Hepatocyte (in vitro differentiated cells): ENCODE measurements at regions not wholly inside any gene's neighbourhood (a gene's known extent, or its start where the extent isn't known, plus 50 kb on each side); places are given as distances from the start of the nearest gene placed in this dataset.
A peak's percentile ranks its signal among the peaks of the same experiment; 100 is the strongest.
"Not testable (repeated sequence)": the region's sequence is repeated elsewhere in the genome, so short reads cannot be mapped to it uniquely, and the experiment has no call there.

Experiments
- DNase-seq: peaks from one replicate; pipeline ENCODE4 v3.0.0-alpha.2; 2016; ENCODE audit warnings: low spot score
- H2AFZ ChIP-seq: fragments of 200-600 bp; sonication (generic); 2 replicates; pipeline ENCODE4 v1.6.0; 2016; ENCODE audit warnings: antibody characterized with exemption, mild to moderate bottlenecking
- H3K27ac ChIP-seq: fragments of 200-600 bp; sonication (generic); 2 replicates; pipeline ENCODE4 v1.5.1; 2016; ENCODE audit warnings: mild to moderate bottlenecking
- H3K27me3 ChIP-seq: fragments of 200-600 bp; sonication (generic); 2 replicates; pipeline ENCODE4 v1.6.1; 2016
- H3K36me3 ChIP-seq: fragments of 200-600 bp; sonication (generic); replicated peaks from 2 replicates; pipeline ENCODE4 v1.5.1; 2016; ENCODE audit warnings: low read depth; ENCODE audit not compliant: insufficient read depth
- H3K4me1 ChIP-seq: fragments of 200-600 bp; sonication (generic); 2 replicates; pipeline ENCODE4 v1.5.1; 2016; ENCODE audit warnings: mild to moderate bottlenecking, moderate library complexity; ENCODE audit not compliant: insufficient read depth
- H3K4me2 ChIP-seq: fragments of 200-600 bp; sonication (generic); 2 replicates; pipeline ENCODE4 v1.6.0; 2016
- H3K4me3 ChIP-seq: fragments of 200-600 bp; sonication (generic); 2 replicates; pipeline ENCODE4 v1.5.1; 2016; ENCODE audit warnings: mild to moderate bottlenecking
- H3K79me2 ChIP-seq: fragments of 200-600 bp; sonication (generic); 2 replicates; pipeline ENCODE4 v1.6.0; 2017; ENCODE audit warnings: mild to moderate bottlenecking
- H3K9me2 ChIP-seq: fragments of 200-600 bp; sonication (generic); replicated peaks from 2 replicates; pipeline ENCODE4 v1.6.0; 2017; ENCODE audit warnings: mild to moderate bottlenecking; ENCODE audit not compliant: insufficient read depth
- H3K9me3 ChIP-seq: fragments of 200-600 bp; sonication (generic); 2 replicates; pipeline ENCODE4 v1.5.1; 2016; ENCODE audit warnings: low read depth, mild to moderate bottlenecking
- H4K20me1 ChIP-seq: fragments of 200-600 bp; sonication (generic); 2 replicates; pipeline ENCODE4 v1.6.0; 2016; ENCODE audit warnings: mild to moderate bottlenecking; ENCODE audit not compliant: insufficient read depth, poor library complexity, severe bottlenecking
- EZH2 ChIP-seq: fragments of 200-600 bp; sonication (generic); IDR thresholded peaks from 2 replicates; pipeline ENCODE4 v1.6.1; 2016; ENCODE audit warnings: antibody characterized with exemption, mild to moderate bottlenecking, borderline replicate concordance
- EZH2phosphoT487 ChIP-seq: fragments of 200-600 bp; sonication (generic); IDR thresholded peaks from one replicate; pipeline ENCODE4 v1.6.1; 2018; ENCODE audit warnings: antibody characterized with exemption, mild to moderate bottlenecking, low read depth, moderate library complexity; ENCODE audit not compliant: unreplicated experiment, severe bottlenecking
- WGBS: methylation state at CpG from one replicate; pipeline ENCODE4 v1.1.6; 2016; ENCODE audit warnings: low lambda C conversion rate; ENCODE audit errors: missing lambda C conversion rate; 5-methylcytosine and 5-hydroxymethylcytosine counted together
- TF ChIP-seq, protein P1 (sequence below): fragments of 200-600 bp; sonication (generic); IDR thresholded peaks from 2 replicates; pipeline ENCODE4 v1.5.1; 2016; ENCODE audit warnings: antibody characterized with exemption, mild to moderate bottlenecking; ENCODE audit not compliant: poor library complexity

DNA sequence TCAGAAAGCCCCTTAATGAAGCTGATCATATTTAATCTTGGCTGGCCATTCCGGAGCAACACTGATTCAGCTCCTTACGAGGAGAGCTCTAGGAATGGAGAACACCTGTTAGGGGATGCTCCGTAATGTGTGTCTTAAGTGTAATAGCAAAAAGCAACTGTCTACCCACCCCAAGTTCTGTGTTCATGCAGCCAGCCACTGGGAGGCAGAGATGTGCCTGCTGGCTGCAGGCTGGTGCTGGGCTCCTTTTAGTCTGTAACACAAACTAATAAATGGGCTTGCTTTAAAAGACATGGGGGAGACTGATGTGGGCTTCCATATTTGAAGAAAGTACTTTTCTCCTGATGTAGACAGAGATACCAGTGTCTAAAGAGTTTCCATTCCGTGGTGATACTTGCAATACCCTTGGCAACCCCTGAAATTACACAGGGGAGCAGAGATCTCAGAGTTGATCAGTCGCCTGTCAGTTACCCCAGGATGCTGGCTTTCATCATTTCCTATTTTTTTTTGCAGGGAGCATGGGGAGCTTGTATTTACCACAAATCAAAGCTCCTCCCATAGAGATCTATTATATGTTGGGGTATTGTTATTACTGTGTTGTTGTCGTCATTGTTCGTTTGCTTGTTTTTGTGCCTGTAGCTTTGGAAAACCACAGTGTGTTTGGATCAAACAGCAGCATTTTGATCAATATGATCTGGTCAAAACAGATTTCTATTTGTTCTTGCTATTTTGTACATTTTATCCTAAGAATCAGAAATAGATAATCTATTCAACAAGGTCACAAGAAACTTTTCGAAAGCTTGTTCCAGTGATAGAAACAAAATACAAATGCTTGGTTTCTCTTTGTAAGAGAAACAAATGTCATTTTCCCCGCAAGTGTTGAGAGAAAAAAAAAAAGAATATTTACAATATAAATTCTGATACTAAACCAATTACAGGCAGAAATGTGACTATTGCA, 65.8 kb downstream of the MTX3 start:
- Histone ChIP-seq H3K9me2 (no peaks in the 10 kb centered on the region), H4K20me1 (no peaks in the 10 kb centered on the region), H3K36me3 (no peaks in the 10 kb centered on the region), H3K79me2 (no peaks in the 10 kb centered on the region), H3K9me3 (no peaks in the 10 kb centered on the region), H3K4me3 (no peak overlapping the region), H2AFZ (no peak overlapping the region), H3K27me3 (peaks cover 3% of the 10 kb centered on the region), H3K4me2 (no peak overlapping the region), H3K27ac (no peak overlapping the region), H3K4me1 (no peaks in the 10 kb centered on the region)
- TF ChIP-seq EZH2: no peak
- TF ChIP-seq, protein P1, sequence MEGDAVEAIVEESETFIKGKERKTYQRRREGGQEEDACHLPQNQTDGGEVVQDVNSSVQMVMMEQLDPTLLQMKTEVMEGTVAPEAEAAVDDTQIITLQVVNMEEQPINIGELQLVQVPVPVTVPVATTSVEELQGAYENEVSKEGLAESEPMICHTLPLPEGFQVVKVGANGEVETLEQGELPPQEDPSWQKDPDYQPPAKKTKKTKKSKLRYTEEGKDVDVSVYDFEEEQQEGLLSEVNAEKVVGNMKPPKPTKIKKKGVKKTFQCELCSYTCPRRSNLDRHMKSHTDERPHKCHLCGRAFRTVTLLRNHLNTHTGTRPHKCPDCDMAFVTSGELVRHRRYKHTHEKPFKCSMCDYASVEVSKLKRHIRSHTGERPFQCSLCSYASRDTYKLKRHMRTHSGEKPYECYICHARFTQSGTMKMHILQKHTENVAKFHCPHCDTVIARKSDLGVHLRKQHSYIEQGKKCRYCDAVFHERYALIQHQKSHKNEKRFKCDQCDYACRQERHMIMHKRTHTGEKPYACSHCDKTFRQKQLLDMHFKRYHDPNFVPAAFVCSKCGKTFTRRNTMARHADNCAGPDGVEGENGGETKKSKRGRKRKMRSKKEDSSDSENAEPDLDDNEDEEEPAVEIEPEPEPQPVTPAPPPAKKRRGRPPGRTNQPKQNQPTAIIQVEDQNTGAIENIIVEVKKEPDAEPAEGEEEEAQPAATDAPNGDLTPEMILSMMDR: peak; percentile 14
- 80% methylated on average over 9 of the region's 9 CpGs for WGBS
- DNase-seq: no peak

DNA sequence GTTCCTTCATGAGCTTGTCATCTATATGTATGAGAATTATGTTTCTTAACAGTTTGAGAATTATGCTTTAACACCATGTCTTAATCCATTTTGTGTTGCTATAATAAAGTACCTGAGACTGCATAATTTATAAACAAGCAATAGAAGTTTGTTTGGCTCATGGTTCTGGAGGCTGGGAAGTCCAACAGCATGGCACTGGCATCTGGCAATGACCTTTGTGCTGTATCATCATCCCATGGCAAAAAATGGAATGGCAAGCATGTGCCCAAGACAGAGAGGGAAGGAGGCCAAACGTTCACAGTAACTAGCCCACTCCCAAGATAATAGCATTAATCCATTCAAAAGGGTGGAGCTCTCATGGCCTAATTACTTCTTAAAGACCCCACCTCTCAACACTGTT, 67.6 kb downstream of the MTX3 start:
- H3K9me2 ChIP-seq: no peaks in the 10 kb centered on the region
- no peak overlapping the region for H3K4me3 ChIP-seq
- 47% methylated on average over 1 of the region's 1 CpG for WGBS
- no peak overlapping the region for H3K27ac ChIP-seq
- H2AFZ ChIP-seq: no peak overlapping the region
- H3K36me3 ChIP-seq: no peaks in the 10 kb centered on the region
- peaks cover 3% of the 10 kb centered on the region for H3K27me3 ChIP-seq
- H3K4me1 ChIP-seq: no peaks in the 10 kb centered on the region
- no peaks in the 10 kb centered on the region for H3K9me3 ChIP-seq
- no peaks in the 10 kb centered on the region for H4K20me1 ChIP-seq
- no peak for DNase-seq
- no peaks in the 10 kb centered on the region for H3K79me2 ChIP-seq
- H3K4me2 ChIP-seq: no peak overlapping the region
- TF ChIP-seq, protein P1: no peak
- no peak for TF ChIP-seq EZH2phosphoT487
- TF ChIP-seq EZH2: no peak

DNA sequence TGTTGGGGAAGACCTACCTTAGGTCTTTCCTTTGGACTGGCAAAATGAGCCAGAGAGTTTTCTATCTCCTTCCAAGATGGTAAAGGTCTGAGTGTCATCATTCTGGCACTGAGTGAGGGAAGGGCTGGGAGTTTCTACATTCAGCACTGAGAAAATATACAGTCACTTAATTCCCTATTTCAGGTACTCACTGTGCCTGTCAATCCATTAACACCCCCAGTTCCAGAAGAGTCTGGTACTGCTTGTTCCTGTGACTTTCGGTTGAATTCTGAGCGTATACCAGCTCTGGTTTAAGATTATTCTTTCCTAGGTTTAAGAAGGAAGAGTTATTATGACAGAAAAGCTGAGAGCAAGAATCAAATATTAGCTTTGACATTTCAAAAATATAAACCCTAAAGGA, 68.4 kb downstream of the MTX3 start:
- H2AFZ ChIP-seq: no peak overlapping the region
- DNase-seq: no peak
- TF ChIP-seq, protein P1: no peak
- no peak for TF ChIP-seq EZH2phosphoT487
- no peak for TF ChIP-seq EZH2
- H3K9me3 ChIP-seq: no peaks in the 10 kb centered on the region
- H3K4me1 ChIP-seq: no peaks in the 10 kb centered on the region
- H3K4me2 ChIP-seq: no peak overlapping the region
- H3K36me3 ChIP-seq: no peaks in the 10 kb centered on the region
- no peak overlapping the region for H3K27ac ChIP-seq
- no peaks in the 10 kb centered on the region for H3K9me2 ChIP-seq
- WGBS: 92% methylated on average over 2 of the region's 2 CpGs
- H3K27me3 ChIP-seq: peaks cover 3% of the 10 kb centered on the region
- H3K79me2 ChIP-seq: no peaks in the 10 kb centered on the region
- no peak overlapping the region for H3K4me3 ChIP-seq
- H4K20me1 ChIP-seq: no peaks in the 10 kb centered on the region

DNA sequence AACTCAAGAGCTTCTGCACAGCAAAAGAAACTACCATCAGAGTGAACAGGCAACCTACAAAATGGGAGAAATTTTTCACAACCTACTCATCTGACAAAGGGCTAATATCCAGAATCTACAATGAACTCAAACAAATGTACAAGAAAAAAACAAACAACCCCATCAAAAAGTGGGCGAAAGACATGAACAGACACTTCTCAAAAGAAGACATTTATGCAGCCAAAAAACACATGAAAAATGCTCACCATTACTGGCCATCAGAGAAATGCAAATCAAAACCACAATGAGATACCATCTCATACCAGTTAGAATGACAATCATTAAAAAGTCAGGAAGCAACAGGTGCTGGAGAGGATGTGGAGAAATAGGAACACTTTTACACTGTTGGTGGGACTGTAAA, 83.6 kb downstream of the MTX3 start:
- not testable (repeated sequence) for H2AFZ ChIP-seq, H3K79me2 ChIP-seq, H3K4me2 ChIP-seq, H3K4me3 ChIP-seq, H3K9me2 ChIP-seq, H3K9me3 ChIP-seq, DNase-seq, H3K4me1 ChIP-seq, H3K36me3 ChIP-seq, H3K27ac ChIP-seq, H3K27me3 ChIP-seq, H4K20me1 ChIP-seq
- WGBS: 100% methylated on average over 1 of the region's 1 CpG

DNA sequence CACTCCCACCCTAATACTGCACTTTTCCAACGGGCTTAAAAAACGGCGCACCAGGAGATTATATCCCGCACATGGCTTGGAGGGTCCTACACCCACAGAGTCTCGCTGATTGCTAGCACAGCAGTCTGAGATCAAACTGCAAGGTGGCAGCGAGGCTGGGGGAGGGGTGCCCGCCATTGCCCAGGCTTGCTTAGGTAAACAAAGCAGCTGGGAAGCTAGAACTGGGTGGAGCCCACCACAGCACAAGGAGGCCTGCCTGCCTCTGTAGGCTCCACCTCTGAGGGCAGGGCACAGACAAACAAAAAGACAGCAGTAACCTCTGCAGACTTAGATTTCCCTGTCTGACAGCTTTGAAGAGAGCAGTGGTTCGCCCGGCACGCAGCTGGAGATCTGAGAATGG, 88.5 kb downstream of the MTX3 start:
- not testable (repeated sequence) for H3K4me1 ChIP-seq
- 95% methylated on average over 10 of the region's 10 CpGs for WGBS

More for the DNA sequence above, 88.5 kb downstream of the MTX3 start:
- H4K20me1 ChIP-seq, H3K27ac ChIP-seq, H3K27me3 ChIP-seq, DNase-seq, H2AFZ ChIP-seq, H3K36me3 ChIP-seq, H3K9me2 ChIP-seq, H3K9me3 ChIP-seq, H3K4me2 ChIP-seq, H3K4me3 ChIP-seq, H3K79me2 ChIP-seq: not testable (repeated sequence)
